Loucy (cell line): ENCODE measurements at regions not wholly inside any gene's neighbourhood (a gene's known extent, or its start where the extent isn't known, plus 50 kb on each side); places are given as distances from the start of the nearest gene placed in this dataset.

Experiments used
- CTCF ChIP-seq: fragments of 200-600 bp; sonication (generic); conservative IDR thresholded peaks from 2 replicates; pipeline ENCODE4 v1.5.1; 2014; ENCODE audit warnings: mild to moderate bottlenecking, antibody characterized with exemption, low read length
- EZH2phosphoT487 ChIP-seq: fragments of 200-600 bp; IDR thresholded peaks from 2 replicates; pipeline ENCODE4 v1.6.1; 2018; ENCODE audit warnings: antibody characterized with exemption, mild to moderate bottlenecking, moderate library complexity, borderline replicate concordance

GRCh38 chr6:14501240-14501639 lies 383.7 kb downstream of the CD83 start:
- TF ChIP-seq CTCF (no peak), EZH2phosphoT487 (no peak)
